GM18868 (cell line): ENCODE measurements at regions not wholly inside any gene's neighbourhood (a gene's known extent, or its start where the extent isn't known, plus 50 kb on each side); places are given as distances from the start of the nearest gene placed in this dataset.

Experiments used
- ATAC-seq: cut with Tn5 transposase; IDR thresholded peaks from one replicate; pipeline ENCODE4 v1.9.1; 2021; ENCODE audit warnings: mild to moderate bottlenecking, moderate library complexity; ENCODE audit not compliant: unreplicated experiment

GRCh38 chr22:49086181-49086580 lies 741.5 kb downstream of the BRD1 start:
- no peak for ATAC-seq

GRCh38 chr22:49084206-49084605 lies 743.5 kb downstream of the BRD1 start:
- no peak for ATAC-seq

- no peak for ATAC-seq
Measured at GRCh38 chr22:49083607-49084006, 744.1 kb downstream of the BRD1 start.

- ATAC-seq = no peak
Measured at GRCh38 chr22:49082451-49082850, 745.2 kb downstream of the BRD1 start.

GRCh38 chr22:49081926-49082325 lies 745.7 kb downstream of the BRD1 start:
- ATAC-seq = no peak

GRCh38 chr22:49081261-49081666 lies 746.4 kb downstream of the BRD1 start:
- no peak for ATAC-seq

- no peak for ATAC-seq
Measured at GRCh38 chr22:49080631-49081030, 747.0 kb downstream of the BRD1 start.

GRCh38 chr22:49079743-49080500 lies 747.8 kb downstream of the BRD1 start:
- ATAC-seq = no peak

- no peak for ATAC-seq
Measured at GRCh38 chr22:49079027-49079725, 748.5 kb downstream of the BRD1 start.

GRCh38 chr22:49078076-49078710 lies 749.5 kb downstream of the BRD1 start:
- ATAC-seq = no peak

GRCh38 chr22:49077586-49077985 lies 750.1 kb downstream of the BRD1 start:
- ATAC-seq = no peak

GRCh38 chr22:49077036-49077393 lies 750.7 kb downstream of the BRD1 start:
- ATAC-seq = no peak

GRCh38 chr22:49076300-49077035 lies 751.2 kb downstream of the BRD1 start:
- no peak for ATAC-seq

GRCh38 chr22:49075150-49075549 lies 752.5 kb downstream of the BRD1 start:
- no peak for ATAC-seq

GRCh38 chr22:49073873-49074417 lies 753.7 kb downstream of the BRD1 start:
- no peak for ATAC-seq

- no peak for ATAC-seq
Measured at GRCh38 chr22:49072996-49073645, 754.6 kb downstream of the BRD1 start.

GRCh38 chr22:49070501-49070900 lies 757.2 kb downstream of the BRD1 start:
- ATAC-seq = no peak

GRCh38 chr22:49068861-49069500 lies 758.7 kb downstream of the BRD1 start:
- ATAC-seq = no peak

- no peak for ATAC-seq
Measured at GRCh38 chr22:49067504-49067903, 760.2 kb downstream of the BRD1 start.

GRCh38 chr22:49066619-49067018 lies 761.1 kb downstream of the BRD1 start:
- ATAC-seq = no peak
